Fibroblast of mammary gland (primary cell): ENCODE measurements at regions not wholly inside any gene's neighbourhood (a gene's known extent, or its start where the extent isn't known, plus 50 kb on each side); places are given as distances from the start of the nearest gene placed in this dataset.

ENCODE experiments used
- DNase-seq: peaks from one replicate; pipeline ENCODE4 v3.0.0-alpha.2; 2010; ENCODE audit warnings: low read depth
- H3K4me3 ChIP-seq: 2 replicates; pipeline ENCODE4 v1.5.1; 2011; ENCODE audit warnings: low read depth, mild to moderate bottlenecking, low read length, moderate library complexity; ENCODE audit not compliant: control insufficient read depth
- CTCF ChIP-seq: conservative IDR thresholded peaks from 2 replicates; pipeline ENCODE4 v1.5.1; 2011; ENCODE audit warnings: low read depth, low read length, inconsistent platforms; ENCODE audit not compliant: control insufficient read depth, insufficient read depth

- no peak overlapping the region for H3K4me3 ChIP-seq
- DNase-seq = no peak
- TF ChIP-seq CTCF = no peak
Measured at GRCh38 chr10:47063858-47064257, 152.6 kb downstream of the PTPN20 start.

- DNase-seq = no peak
- no peak for TF ChIP-seq CTCF
- no peak overlapping the region for H3K4me3 ChIP-seq
Measured at GRCh38 chr10:47065903-47066302, 154.7 kb downstream of the PTPN20 start.

GRCh38 chr10:47067949-47068940 is 157.0 kb downstream of the PTPN20 start:
- TF ChIP-seq CTCF = no peak
- no peak for DNase-seq
- no peak overlapping the region for H3K4me3 ChIP-seq

- no peak overlapping the region for H3K4me3 ChIP-seq
- TF ChIP-seq CTCF = no peak
- no peak for DNase-seq
Measured at GRCh38 chr10:47070541-47070940, 159.3 kb downstream of the PTPN20 start.

- no peak overlapping the region for H3K4me3 ChIP-seq
- no peak for TF ChIP-seq CTCF
- no peak for DNase-seq
Measured at GRCh38 chr10:47071891-47072290, 160.7 kb downstream of the PTPN20 start.

- TF ChIP-seq CTCF = no peak
- no peak for DNase-seq
- H3K4me3 ChIP-seq = no peak overlapping the region
Measured at GRCh38 chr10:47073967-47074366, 162.7 kb downstream of the PTPN20 start.
